GM10248 (cell line): ENCODE measurements at regions not wholly inside any gene's neighbourhood (a gene's known extent, or its start where the extent isn't known, plus 50 kb on each side); places are given as distances from the start of the nearest gene placed in this dataset.

Experiments used
- CTCF ChIA-PET: fragments of 300-600 bp; sonication (Branson Sonifier 250); formaldehyde crosslinking; extraction: SDS; loops from one replicate; lab custom pipeline; 2021; ENCODE audit warnings: antibody characterized with exemption; lab: Yijun Ruan, JAX
- POLR2A ChIA-PET: fragments of 350-650 bp; sonication (Branson Sonifier 250); formaldehyde crosslinking; extraction: SDS; loops from one replicate; lab custom pipeline; 2020; ENCODE audit warnings: antibody characterized with exemption; lab: Yijun Ruan, JAX
- DNase-seq: peaks from one replicate; pipeline ENCODE4 v3.0.0; 2012; ENCODE audit errors: extremely low spot score
- CTCF ChIP-seq: IDR thresholded peaks from 2 replicates; pipeline ENCODE4 v1.5.1; 2012; ENCODE audit warnings: mild to moderate bottlenecking, low read depth; ENCODE audit errors: extremely low read depth, missing control alignments, control extremely low read depth

GRCh38 chr12:103050273-103050672 lies 92.8 kb downstream of the ASCL1 start:
- CTCF ChIA-PET, result interaction anchor here (2.2 kb wide), 1 partner anchor 8 kb away, joined by 6 read pairs; no protein-coding TSS in a partner anchor
- TF ChIP-seq CTCF, result no peak
- POLR2A ChIA-PET, result no interaction called here
- DNase-seq, result no peak

GRCh38 chr12:103053089-103053488 lies 95.6 kb downstream of the ASCL1 start:
- POLR2A ChIA-PET, result no interaction called here
- DNase-seq, result no peak
- CTCF ChIA-PET, result no interaction called here
- TF ChIP-seq CTCF, result no peak

- DNase-seq, result no peak
Measured at GRCh38 chr12:103073630-103074029, 116.2 kb downstream of the ASCL1 start.

GRCh38 chr12:103075848-103076247 lies 118.4 kb downstream of the ASCL1 start:
- CTCF ChIA-PET, result no interaction called here
- no peak for DNase-seq

More at GRCh38 chr12:103073630-103074029, 116.2 kb downstream of the ASCL1 start:
- ChIA-PET POLR2A (no interaction called here), CTCF (interaction anchor here (0.9 to 1.9 kb wide), 3 partner anchors 10 to 17 kb away, joined by 3 to 5 read pairs (median 4); no protein-coding TSS in a partner anchor)
- TF ChIP-seq CTCF, result no peak

GRCh38 chr12:103077108-103077773 lies 119.8 kb downstream of the ASCL1 start:
- DNase-seq, result no peak
- CTCF ChIA-PET, result interaction anchor here (0.9 kb wide), 1 partner anchor 427 kb away, joined by 3 read pairs; no protein-coding TSS in a partner anchor
- POLR2A ChIA-PET, result no interaction called here
- TF ChIP-seq CTCF, result no peak

More at GRCh38 chr12:103075848-103076247, 118.4 kb downstream of the ASCL1 start:
- TF ChIP-seq CTCF, result no peak
- POLR2A ChIA-PET, result no interaction called here

GRCh38 chr12:103085541-103085940 lies 128.1 kb downstream of the ASCL1 start:
- CTCF ChIA-PET, result interaction anchor here (1.1 to 1.8 kb wide), 2 partner anchors 10 to 60 kb away, joined by 3 to 5 read pairs; no protein-coding TSS in a partner anchor

More at GRCh38 chr12:103085541-103085940, 128.1 kb downstream of the ASCL1 start:
- TF ChIP-seq CTCF, result no peak
- DNase-seq, result no peak
- POLR2A ChIA-PET, result no interaction called here
